NCI-H187 treated with DMSO at 0.1 percent for 48 hours (cell line): ENCODE measurements at regions not wholly inside any gene's neighbourhood (a gene's known extent, or its start where the extent isn't known, plus 50 kb on each side); places are given as distances from the start of the nearest gene placed in this dataset.

ENCODE experiments used
- DNase-seq: peaks from one replicate; lab custom pipeline; 2025; lab: John Stamatoyannopoulos, UW

DNA sequence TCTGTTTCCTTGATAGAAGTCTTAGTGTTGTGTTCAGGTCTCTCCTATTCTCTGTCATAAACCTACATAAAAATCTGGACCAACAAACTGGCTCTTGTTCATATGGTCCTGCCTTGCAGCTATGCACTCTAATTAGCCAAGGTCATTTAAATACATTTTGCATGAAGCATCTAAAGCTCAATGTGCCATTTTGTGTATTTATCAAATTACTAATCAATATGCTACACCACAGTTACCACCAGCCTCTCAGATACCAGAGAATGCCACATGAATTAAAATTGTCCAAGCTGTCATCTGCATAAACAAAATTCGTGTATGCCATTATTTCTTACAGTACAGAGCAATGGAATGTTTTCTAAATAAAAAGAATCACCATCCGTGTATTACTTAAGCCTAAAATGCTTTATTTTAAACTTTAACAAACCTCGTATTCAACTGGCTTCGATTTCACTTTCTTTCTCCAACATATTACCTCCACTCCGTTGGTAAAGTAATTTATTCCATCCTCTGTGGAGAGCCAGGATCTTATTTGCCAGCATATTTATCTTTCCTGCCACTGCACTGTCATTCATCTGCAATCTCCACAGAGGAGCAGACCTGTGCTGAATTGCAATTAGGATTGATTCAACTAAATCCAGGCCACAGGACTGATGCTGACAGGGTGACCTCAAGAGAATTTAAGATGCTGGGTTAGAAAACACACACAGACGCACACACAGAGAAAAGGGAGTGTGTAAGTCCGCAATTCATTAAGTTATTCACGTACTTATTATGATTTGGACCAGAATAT, 284.1 kb upstream of the FOXG1 start:
- no peak for DNase-seq

DNA sequence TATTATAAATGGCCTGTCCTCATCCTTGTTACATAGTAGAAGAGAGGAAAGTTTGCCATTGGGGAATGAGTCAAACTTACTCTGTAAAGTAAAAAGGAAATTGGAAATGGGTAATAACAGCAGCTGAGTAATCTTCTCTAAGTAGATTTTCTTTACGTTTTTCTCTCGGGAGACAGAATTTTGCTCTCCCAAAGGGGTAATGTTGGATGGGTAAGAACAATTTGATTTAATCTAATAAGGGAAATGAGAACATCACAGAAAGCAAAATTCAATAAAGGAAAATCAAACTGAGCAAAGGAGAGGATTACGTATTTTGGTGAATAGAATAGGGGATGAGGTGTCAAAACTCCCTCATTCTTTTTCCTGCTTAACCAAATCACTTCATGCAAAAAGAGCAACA, 283.1 kb upstream of the FOXG1 start:
- no peak for DNase-seq

DNA sequence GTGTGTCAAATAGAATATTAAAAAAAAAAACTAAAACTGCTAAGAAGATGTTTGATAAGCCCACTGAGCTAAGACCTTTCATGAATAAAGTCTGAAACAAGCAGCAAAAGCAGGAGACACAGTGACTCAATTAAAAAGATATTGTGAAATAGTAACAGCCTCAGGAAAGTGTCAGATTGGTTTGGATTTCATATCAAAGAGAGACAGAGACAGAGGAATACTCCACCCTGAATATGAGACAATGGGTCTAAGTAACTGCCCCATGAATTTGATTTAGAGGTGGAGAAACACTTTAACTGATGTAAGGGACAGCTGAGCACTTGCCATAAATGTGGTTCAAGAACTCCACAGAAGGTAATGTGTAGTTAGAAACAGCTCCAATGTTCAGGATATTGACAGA, 277.9 kb upstream of the FOXG1 start:
- DNase-seq, result no peak

DNA sequence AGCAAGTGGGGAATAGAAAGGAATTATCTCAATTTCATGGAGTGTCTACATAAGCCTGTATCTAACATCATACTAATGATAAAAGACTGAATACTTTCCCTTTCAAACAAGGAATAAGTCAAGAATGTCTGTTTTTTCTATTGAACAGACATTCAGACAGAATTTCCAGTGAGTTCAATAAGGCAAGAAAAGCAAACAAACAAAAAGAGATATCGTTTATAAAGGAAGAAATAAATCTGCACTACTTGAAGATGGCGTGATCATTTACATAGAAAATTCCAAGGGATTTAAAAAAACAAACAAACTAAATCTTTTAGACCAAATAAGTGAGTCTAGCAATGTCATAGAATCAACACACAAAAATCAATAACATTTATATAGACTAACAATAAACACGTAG, 273.1 kb upstream of the FOXG1 start:
- DNase-seq, result no peak

DNA sequence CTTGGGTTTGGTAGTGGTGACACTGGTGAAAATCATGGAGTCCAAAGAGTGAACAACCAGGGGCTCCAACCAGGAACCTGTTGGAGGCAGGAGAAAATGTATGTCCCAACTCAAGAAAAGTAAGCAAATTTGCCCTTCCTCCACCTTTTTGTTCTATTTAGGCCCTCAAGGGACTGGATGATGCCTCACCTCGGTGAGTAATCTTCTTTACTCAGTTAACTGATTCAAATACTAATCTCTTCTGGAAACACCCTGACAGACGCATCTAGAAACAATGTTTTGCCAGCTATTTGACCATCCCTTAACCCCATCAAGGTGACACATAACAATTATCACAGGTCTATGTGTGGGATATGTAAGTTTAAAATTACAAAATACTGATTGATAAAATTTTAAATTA, 272.4 kb upstream of the FOXG1 start:
- DNase-seq, result no peak

DNA sequence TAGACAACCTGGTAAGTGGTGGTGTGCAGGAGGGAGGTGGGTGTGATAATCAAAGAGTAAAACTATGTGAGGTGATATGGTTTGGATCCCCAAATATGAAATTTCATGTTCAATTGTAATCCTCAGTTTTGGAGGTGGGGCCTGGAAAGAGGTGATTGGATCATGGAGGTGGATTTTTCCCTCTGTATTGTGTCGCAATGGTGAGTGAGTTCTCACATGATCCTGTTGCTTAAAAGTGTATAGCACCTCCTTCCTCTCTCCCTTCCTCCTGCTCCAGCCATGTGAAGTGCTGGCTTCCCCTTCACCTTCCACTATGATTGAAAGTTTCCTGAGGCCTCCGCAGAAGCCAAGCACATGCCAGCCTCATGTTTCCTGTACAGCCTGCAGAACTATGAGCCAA, 270.2 kb upstream of the FOXG1 start:
- no peak for DNase-seq

DNA sequence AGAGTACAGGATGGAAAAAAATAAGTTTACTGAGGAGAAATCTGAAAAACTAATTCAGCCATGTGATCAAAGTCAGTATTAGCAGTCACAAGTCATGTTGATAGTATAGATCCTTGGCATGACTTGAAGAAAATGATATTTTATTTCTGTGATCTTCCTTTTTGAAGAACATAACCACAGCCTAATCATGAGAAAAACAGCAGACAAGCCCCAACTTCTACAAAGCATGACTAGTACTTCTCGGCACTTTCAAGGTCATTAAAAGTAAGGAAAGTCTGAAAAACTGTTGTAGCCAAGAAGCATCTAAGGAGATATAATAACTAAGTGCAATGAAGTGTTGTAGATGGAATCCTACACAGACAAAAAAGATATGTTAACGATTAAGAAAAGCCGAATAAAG, 264.1 kb upstream of the FOXG1 start:
- no peak for DNase-seq

DNA sequence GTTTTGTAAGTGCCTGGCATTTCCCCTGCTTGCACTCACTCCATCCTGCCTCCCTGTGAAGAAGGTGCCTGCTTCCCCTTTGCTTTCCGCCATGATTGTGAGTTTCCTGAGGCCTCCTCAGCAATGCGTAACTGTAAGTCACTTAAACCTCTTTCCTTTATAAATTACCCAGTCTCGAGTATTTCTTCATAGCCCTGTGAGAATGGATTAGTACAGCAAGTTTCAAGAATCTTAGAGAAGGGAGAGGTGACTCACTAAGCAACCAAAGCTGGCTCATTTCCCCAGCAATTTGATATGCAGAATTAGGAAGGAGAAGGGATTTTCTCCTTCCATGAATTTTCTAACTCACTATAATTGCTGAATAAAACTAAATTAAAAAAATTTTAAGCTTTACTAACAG, 251.0 kb upstream of the FOXG1 start:
- no peak for DNase-seq

DNA sequence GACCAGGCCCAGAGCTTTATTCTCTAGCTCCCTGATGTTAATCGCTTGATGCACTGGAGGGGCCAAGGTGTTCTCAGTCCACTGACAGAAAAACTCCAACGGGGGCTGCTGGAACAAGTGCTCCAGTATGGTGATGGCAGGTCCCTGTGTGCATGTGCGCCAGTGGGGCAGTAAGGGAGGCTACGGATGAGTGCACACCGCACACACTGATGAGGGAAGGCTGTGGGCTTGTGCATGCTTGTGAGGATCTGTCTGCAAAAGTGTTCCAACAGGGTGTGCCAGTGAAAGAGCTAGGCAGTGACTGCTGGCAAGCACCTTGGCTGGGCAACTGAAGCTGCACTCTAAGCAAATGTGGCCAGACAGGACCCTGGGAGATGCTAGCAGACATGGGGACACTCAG, 229.7 kb upstream of the FOXG1 start:
- DNase-seq, result no peak

DNA sequence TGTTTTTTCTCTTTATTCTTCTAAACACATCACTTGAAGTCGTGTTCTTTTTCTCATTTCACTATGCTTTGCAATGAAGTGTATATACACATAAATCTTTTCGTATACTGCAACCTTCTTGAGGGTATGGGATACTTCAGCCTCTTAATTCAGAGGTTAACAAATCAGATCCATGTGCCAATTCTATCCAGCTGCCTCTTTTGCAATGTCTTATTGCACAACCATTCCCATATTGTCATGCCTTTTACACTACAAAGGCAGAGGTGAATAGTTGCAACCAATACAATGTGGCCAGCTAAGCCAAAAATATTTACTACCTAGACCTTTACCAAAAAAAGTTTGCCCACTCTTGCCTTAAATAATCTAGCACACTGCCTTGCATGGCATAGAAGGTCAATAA, 224.5 kb upstream of the FOXG1 start:
- no peak for DNase-seq

DNA sequence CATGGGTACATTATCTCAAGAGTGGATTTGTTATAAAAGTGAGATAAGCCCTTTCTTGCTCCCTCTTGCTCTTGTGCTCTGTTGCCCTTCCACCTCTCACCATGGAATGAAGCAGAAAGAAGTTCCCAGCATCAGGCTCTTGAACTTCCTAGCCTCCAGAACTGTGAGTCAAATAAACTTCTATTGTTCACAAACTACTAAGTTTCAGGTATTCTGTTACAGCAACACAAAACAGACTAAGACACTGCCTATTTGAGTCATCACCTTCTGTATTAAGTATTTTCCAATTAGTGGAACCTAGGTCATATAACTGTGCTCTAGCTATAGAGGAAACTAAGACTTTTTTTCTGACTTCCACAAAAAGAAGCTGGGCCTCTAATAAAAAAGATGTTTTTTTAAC, 201.2 kb upstream of the FOXG1 start:
- DNase-seq, result no peak

DNA sequence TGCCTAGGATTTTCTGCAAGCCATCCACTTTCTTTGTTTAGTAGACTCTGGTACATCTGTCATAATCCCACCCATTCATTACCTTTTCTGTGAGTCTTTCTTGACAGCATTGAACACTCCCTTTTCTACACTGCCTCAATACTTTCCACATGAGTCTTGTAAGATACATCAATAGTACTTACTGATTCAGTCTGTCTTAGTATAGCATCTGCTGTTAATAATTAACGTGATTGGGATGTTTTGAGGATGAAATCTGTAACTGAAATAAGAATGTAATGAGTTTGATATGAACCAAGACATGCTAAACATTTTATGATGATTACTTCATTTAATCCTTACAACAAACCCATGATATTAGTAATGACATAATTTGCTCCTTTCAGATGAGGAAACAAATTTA, 196.2 kb upstream of the FOXG1 start:
- DNase-seq, result no peak

DNA sequence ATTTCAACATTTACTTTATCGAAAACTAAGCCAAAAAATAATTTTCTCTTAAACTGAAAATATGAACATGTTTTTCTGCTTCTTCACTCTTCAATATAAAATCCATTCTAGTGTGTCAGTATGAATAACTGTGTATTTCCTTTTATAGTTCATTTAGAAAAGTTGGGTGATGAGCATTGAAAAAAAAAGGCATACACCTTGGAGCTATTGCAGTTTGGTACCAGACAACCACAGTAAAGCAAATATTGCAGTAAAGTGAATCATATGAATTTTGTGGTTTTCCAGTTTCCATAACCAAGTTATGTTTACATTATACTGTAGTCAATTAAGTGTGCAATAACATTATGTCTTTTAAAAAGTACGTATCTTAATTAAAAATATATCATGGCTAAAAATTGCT, 195.0 kb upstream of the FOXG1 start:
- DNase-seq, result no peak

DNA sequence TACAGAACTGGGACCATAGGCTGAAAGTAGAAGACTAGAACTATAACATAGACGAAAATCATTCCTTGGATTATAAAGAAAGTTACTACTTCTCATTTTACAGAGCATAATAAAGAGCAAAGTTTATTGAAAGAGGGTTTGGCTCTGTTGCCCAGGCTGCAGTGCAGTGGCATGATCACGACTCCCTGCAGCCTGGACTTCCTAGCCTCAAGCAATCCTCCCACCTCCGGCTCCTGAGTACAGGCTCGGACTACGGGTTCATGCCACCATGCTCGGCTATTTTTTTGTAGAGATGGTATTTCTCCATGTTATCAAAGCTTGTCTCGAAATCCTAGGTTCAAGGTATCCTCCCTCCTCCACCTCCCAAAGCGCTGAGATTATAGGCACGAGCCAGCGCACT, 190.1 kb upstream of the FOXG1 start:
- DNase-seq, result no peak

DNA sequence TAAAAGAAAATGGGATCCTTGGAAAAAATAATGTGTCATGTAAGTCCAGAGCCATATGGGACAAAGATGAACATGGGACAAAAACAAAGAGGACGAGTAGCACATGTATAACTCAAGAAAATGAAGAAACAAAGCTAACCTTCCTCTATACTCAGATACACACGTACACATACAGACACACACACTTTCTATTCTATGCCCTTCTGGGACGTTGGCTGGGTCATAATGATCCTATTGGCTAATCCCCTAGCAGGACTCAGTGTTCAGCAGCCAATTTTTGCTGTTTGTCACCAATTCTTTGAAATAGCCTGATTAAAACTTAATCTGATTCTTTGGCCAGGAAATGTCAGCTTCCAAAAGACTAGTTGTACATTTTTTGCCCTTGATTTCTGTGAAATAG, 189.4 kb upstream of the FOXG1 start:
- DNase-seq, result no peak

DNA sequence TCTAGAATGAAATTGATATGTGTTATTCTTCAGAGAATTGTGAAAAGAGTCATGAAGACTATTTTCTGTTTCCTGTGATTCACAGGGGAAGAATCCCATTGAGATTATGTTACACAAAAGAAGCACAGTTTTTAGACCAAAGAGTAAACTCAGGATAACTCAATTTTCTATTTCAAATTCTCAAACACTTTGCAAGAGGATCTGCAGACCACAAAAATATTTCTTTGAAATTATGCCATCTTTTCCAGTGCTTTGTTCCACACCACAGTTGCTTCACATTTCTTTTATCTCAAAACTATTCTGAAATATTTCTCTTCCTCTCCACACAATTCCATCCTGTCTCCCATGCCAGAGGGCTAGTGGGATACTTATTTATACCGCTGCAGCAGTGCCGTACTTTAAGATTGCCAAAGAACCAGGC, 188.9 kb upstream of the FOXG1 start:
- DNase-seq, result no peak

DNA sequence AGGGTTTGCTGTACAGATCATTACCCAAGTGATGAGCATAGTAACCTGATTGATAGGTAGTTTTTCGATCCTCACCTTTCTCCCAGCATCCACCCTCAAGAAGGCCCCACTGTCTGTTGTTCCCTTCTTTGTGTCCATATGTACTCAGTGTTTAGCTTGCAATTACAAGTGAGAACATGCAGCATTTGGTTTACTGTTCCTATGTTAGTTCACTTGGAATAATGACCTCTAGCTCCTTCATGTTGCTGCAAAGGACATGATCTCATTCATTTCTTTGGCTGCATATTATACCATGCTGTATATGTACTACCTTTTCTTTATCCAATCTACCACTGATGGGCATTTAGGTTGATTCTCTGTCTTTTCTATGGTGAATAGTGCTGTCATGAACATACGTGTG, 181.6 kb upstream of the FOXG1 start:
- DNase-seq, result no peak

DNA sequence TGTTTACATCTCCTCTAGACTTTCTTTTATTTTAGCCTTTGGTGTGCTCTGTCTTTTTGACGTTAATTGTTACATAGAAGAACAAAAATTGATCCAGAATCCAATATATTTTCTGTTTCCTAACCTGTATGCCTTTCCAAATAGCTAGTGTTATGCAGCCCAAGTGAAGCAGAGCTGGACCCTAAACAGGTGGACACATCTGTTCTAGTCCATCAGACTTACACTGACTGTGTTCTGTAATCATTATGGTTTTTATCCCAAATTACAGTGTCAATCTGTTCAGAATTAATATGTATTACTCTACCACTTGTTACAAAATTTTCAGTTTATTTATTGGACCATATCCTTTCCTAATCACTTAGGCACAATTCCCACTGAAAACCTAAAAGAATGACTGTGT, 176.8 kb upstream of the FOXG1 start:
- no peak for DNase-seq

DNA sequence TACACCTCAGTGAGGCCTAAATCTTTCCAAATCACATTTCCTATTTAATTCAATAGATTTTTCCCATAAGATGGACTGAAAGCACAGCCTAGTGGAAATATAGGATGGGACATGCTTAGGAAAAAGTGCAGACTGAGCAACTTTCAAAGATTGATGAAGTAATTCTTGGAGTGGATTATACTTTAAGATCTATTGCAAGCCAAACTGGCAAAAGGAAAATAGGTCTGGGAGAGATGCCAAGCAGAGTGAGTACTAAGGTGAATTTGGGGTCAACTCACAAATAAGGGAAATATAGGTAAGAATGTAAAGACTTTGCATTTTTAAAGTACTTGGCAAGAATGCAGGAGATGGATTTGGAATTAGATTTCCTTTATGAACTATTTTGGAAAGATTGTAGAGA, 170.2 kb upstream of the FOXG1 start:
- no peak for DNase-seq

DNA sequence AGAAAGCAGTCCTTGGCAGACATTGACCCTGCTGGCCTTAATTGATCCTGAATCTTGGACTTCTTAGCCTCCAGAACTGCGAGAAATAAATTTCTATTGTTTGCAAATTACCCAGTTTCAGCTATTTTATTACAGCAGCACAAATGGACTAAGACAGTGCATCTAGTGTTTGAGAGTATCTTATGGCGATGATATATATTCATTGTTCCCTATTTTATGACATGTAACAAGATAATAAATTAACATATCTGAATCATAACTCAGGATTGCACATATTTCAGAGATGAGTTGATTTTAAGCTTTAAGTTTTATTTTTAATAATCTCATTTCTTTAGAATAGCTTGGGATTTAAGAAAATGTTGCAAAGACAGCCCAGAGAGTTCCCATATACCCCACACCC, 167.4 kb upstream of the FOXG1 start:
- no peak for DNase-seq

DNA sequence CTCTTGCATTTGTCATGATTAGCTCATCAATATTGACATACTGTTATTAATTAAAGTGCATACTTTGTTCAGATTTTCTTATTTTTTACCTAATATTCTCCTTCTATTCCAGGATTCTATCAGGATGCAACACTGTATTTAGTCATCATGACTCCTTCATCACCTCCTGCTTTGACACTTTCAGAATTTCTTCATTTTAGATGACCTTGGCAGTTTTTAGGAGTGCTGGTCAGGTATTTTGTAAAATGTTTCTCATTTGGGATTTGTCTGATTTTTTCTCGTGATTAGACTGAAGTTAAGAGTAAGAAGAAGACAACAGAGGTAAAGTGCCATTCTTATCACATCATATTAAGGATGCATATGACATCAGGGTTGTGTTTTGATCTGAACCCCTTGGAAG, 167.0 kb upstream of the FOXG1 start:
- no peak for DNase-seq

DNA sequence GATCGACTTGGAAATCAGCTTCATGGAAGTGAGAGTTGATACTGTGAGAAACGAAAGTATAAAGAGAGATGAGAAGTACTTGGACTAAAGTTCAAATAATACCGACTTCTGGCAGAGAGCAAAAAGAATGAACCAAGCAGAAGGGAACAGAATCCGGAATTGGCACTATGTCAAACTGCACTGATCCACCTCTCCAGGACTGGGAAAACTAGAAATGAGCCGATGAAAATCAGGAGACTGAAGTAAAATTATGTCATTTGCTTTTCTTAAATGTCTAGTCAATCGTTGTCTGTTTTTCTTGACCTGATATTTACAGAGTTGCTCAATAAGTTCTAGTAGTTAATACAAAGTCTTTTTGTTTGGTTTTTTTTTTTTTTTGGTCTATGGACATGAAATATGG, 163.0 kb upstream of the FOXG1 start:
- no peak for DNase-seq

DNA sequence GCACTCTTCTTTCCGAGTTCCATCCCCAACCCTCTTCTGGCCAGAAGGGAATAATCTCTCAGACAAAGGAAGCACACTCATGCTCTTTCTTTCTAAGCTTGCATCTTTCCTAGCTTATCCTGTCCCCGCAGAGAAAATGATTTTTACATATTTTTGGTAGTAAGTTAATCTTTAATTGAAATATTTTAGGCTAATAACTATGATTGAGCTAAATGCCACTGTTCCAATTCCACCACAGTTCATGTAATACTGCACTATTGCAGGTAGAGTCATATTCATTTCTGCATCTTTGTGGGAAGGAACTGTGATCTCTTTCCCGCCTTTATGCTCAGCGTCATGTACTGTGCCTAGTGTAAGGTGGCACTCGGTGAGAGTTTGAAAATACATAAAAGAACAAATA, 158.9 kb upstream of the FOXG1 start:
- no peak for DNase-seq

DNA sequence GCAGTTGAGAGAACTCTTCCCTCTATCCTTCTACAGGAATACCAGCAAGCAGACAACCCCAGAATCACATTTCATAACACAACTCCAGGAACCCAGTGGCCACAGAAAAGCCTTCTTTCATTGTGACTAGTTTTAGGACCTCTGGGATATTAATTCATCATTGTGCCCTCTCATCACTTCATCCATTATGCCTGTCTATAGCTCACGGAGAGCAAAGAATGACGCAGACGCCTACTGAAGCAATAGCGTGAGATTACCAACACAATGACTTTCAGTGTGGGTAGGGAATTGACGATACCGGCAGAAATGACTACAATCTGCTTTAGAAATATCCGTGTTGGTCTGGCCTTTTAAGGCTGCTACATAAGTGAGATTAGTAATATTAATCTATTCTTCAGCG, 158.1 kb upstream of the FOXG1 start:
- DNase-seq, result no peak
